Gastroesophageal sphincter (tissue), 4 donors: ENCODE measurements at regions not wholly inside any gene's neighbourhood (a gene's known extent, or its start where the extent isn't known, plus 50 kb on each side); places are given as distances from the start of the nearest gene placed in this dataset.
"Not testable (repeated sequence)": the region's sequence is repeated elsewhere in the genome, so short reads cannot be mapped to it uniquely, and the experiment has no call there.

Source experiments
- ATAC-seq: fragments of 150-250 bp; one replicate; pipeline ENCODE4 v1.9.1; 2016; ENCODE audit warnings: mild to moderate bottlenecking, moderate library complexity
- H3K27ac ChIP-seq, 4 donors: fragments of 200-600 bp; sonication (generic) in 3 of 4; 1 replicate in 3 of 4; 2 replicates in 1 of 4; pipeline ENCODE4 v1.5.1; 2016 to 2019
- H3K27me3 ChIP-seq: fragments of 200-600 bp; sonication (generic); one replicate; pipeline ENCODE4 v1.5.1; 2019
- H3K36me3 ChIP-seq, 2 donors: fragments of 200-600 bp; sonication (generic); one replicate each; pipeline ENCODE4 v1.5.1; 2019; ENCODE audit warnings: control low read depth in 1 of 2
- H3K4me1 ChIP-seq, 3 donors: fragments of 200-600 bp; sonication (generic); 1 replicate in 2 of 3; 2 replicates in 1 of 3; pipeline ENCODE4 v1.5.1; 2016 to 2019; ENCODE audit warnings: control low read depth in 2 of 3
- H3K4me3 ChIP-seq, 2 donors: fragments of 200-600 bp; sonication (generic); one replicate each; pipeline ENCODE4 v1.5.1; 2019; ENCODE audit warnings: mild to moderate bottlenecking in 1 of 2, moderate library complexity in 1 of 2
- H3K9me3 ChIP-seq, 3 donors: fragments of 200-600 bp; sonication (generic); one replicate each; pipeline ENCODE4 v1.5.1; 2017 to 2019; ENCODE audit warnings: control low read depth in 2 of 3
- CTCF ChIP-seq, 4 experiments: fragments of 200-600 bp in 2 of 4; fragments of 450-650 bp in 2 of 4; sonication (generic) in 1 of 4; IDR thresholded peaks; one replicate each; pipeline ENCODE4 v1.5.1; 2017 to 2019; ENCODE audit warnings: antibody characterized with exemption in 4 of 4, mild to moderate bottlenecking in 2 of 4, moderate library complexity in 2 of 4
- EP300 ChIP-seq: sonication (generic); formaldehyde crosslinking; IDR thresholded peaks from one replicate; pipeline ENCODE4 v1.6.1; 2017; ENCODE audit warnings: antibody characterized with exemption, mild to moderate bottlenecking
- POLR2A ChIP-seq, 2 donors: fragments of 450-650 bp; IDR thresholded peaks; one replicate each; pipeline ENCODE4 v1.6.1; 2017; ENCODE audit warnings: antibody characterized with exemption in 2 of 2, mild to moderate bottlenecking in 2 of 2, moderate library complexity in 1 of 2
- POLR2AphosphoS5 ChIP-seq: sonication (generic); formaldehyde crosslinking; IDR thresholded peaks from one replicate; pipeline ENCODE4 v1.6.1; 2017; ENCODE audit warnings: antibody characterized with exemption
- WGBS, 2 donors: methylation state at CpG; one replicate each; pipeline ENCODE4 v1.1.5; 2018; ENCODE audit warnings: low coverage in 1 of 2; 5-methylcytosine and 5-hydroxymethylcytosine counted together

GRCh38 chr12:14214495-14214894 is 151.0 kb upstream of the ATF7IP start:
- H3K36me3 ChIP-seq = no peaks in the 10 kb centered on the region
- H3K27ac ChIP-seq = no peak overlapping the region
- TF ChIP-seq POLR2A (IDR thresholded peaks at IDR 0.05) (no peak), CTCF (IDR thresholded peaks at IDR 0.05) (no peak), POLR2AphosphoS5 (no peak), EP300 (no peak)
- ATAC-seq = no peak
- 71 to 75% methylated on average over 1 of the region's 1 CpG for WGBS, 2 donors
- no peaks in the 10 kb centered on the region for H3K27me3 ChIP-seq
- no peak overlapping the region for H3K4me3 ChIP-seq
- H3K9me3 ChIP-seq = no peaks in the 10 kb centered on the region
- H3K4me1 ChIP-seq = no peaks in the 10 kb centered on the region

- not testable (repeated sequence) for H3K4me1 ChIP-seq, ATAC-seq, H3K27me3 ChIP-seq, H3K36me3 ChIP-seq, H3K9me3 ChIP-seq, H3K4me3 ChIP-seq, H3K27ac ChIP-seq
- 88 to 96% methylated on average over 3 to 5 of the region's 7 CpGs for WGBS, 2 donors
Measured at GRCh38 chr12:14215949-14216348, 149.5 kb upstream of the ATF7IP start.

GRCh38 chr12:14216405-14217294 is 148.8 kb upstream of the ATF7IP start:
- TF ChIP-seq CTCF (IDR thresholded peaks at IDR 0.05) = no peak
- TF ChIP-seq POLR2A (IDR thresholded peaks at IDR 0.05) = no peak
- no peak for TF ChIP-seq EP300
- no peak for TF ChIP-seq POLR2AphosphoS5
- Histone ChIP-seq H3K4me1 (no peaks in the 10 kb centered on the region), H3K27ac (no peak overlapping the region), H3K9me3 (no peaks in the 10 kb centered on the region), H3K36me3 (no peaks in the 10 kb centered on the region), H3K4me3 (no peak overlapping the region), H3K27me3 (no peaks in the 10 kb centered on the region)
- 54 to 65% methylated on average over 4 to 8 of the region's 12 CpGs for WGBS, 2 donors
- ATAC-seq = no peak

GRCh38 chr12:14219156-14219555 is 146.3 kb upstream of the ATF7IP start:
- H3K36me3 ChIP-seq = no peaks in the 10 kb centered on the region
- H3K27ac ChIP-seq = no peak overlapping the region
- no peak for ATAC-seq
- no peaks in the 10 kb centered on the region for H3K9me3 ChIP-seq
- no peaks in the 10 kb centered on the region for H3K4me1 ChIP-seq
- H3K4me3 ChIP-seq = no peak overlapping the region
- TF ChIP-seq EP300 (no peak), POLR2AphosphoS5 (no peak), CTCF (IDR thresholded peaks at IDR 0.05) (no peak), POLR2A (IDR thresholded peaks at IDR 0.05) (no peak)
- no peaks in the 10 kb centered on the region for H3K27me3 ChIP-seq
- WGBS, 2 donors = 93 to 96% methylated on average over 5 of the region's 5 CpGs

- not testable (repeated sequence) for H3K27ac ChIP-seq, ATAC-seq, H3K4me3 ChIP-seq, H3K36me3 ChIP-seq, H3K9me3 ChIP-seq, H3K4me1 ChIP-seq, H3K27me3 ChIP-seq
- WGBS, 2 donors = 89 to 100% methylated on average over 1 of the region's 2 CpGs
Measured at GRCh38 chr12:14219670-14220069, 145.8 kb upstream of the ATF7IP start.

GRCh38 chr12:14225064-14225463 is 140.4 kb upstream of the ATF7IP start:
- Histone ChIP-seq H3K27ac (no peak overlapping the region), H3K36me3 (no peaks in the 10 kb centered on the region), H3K9me3 (peaks cover 0 to 6% (median 0%) of the 10 kb centered on the region in 3 donors), H3K4me3 (no peak overlapping the region), H3K4me1 (no peaks in the 10 kb centered on the region), H3K27me3 (no peaks in the 10 kb centered on the region)
- 77 to 80% methylated on average over 4 of the region's 4 CpGs for WGBS, 2 donors
- ATAC-seq = no peak
- TF ChIP-seq POLR2AphosphoS5 (no peak), CTCF (IDR thresholded peaks at IDR 0.05) (no peak), EP300 (no peak), POLR2A (IDR thresholded peaks at IDR 0.05) (no peak)

- H3K27me3 ChIP-seq, H3K27ac ChIP-seq, H3K36me3 ChIP-seq, ATAC-seq, H3K4me3 ChIP-seq, H3K4me1 ChIP-seq: not testable (repeated sequence)
- peaks cover 0 to 21% (median 0%) of the 10 kb centered on the region in 3 donors for H3K9me3 ChIP-seq
- WGBS, 2 donors = 52% methylated on average over 3 of the region's 3 CpGs
Measured at GRCh38 chr12:14235176-14235575, 130.3 kb upstream of the ATF7IP start.

GRCh38 chr12:14236641-14237040 is 128.8 kb upstream of the ATF7IP start:
- ATAC-seq, H3K27ac ChIP-seq, H3K4me1 ChIP-seq, H3K9me3 ChIP-seq, H3K27me3 ChIP-seq, H3K36me3 ChIP-seq, H3K4me3 ChIP-seq: not testable (repeated sequence)
- WGBS, 2 donors = 83 to 98% methylated on average over 3 of the region's 3 CpGs
